ENCODE measurements at regions not wholly inside any gene's neighbourhood (a gene's known extent, or its start where the extent isn't known, plus 50 kb on each side); places are given as distances from the start of the nearest gene placed in this dataset.

DNA sequence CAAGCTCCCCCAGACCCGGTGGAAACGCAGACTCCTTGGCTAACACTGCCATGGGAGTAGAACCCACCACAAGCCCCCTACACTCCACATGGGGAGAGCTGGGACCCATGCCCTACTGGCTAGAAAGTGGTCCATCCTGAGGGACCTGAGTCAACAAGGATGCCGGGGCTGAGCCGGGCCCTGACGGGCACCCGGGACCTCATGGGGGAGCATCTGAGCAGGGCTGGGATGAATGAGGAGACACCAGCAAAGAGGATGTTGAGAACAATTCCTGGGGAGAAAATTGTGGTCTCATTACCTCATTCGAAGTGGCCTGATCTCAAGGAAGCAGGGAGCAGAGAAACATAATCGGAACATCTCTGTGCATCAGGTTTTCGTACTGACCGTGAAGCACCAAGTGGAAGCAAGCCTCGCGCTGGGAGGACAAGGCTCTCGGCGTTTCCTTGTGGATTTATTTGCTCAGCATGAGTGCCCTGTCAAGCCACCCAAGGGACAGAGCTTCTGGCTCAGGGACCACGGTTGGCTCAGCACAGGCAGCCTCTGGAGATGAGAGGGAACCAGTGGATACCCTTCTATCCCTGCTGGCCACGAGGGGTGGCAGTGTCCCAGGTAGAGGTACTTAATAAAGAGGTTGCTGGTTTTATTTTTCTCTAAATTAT lies 132.2 kb upstream of the FAM20C start:
- TF ChIP-seq, protein P1, sequence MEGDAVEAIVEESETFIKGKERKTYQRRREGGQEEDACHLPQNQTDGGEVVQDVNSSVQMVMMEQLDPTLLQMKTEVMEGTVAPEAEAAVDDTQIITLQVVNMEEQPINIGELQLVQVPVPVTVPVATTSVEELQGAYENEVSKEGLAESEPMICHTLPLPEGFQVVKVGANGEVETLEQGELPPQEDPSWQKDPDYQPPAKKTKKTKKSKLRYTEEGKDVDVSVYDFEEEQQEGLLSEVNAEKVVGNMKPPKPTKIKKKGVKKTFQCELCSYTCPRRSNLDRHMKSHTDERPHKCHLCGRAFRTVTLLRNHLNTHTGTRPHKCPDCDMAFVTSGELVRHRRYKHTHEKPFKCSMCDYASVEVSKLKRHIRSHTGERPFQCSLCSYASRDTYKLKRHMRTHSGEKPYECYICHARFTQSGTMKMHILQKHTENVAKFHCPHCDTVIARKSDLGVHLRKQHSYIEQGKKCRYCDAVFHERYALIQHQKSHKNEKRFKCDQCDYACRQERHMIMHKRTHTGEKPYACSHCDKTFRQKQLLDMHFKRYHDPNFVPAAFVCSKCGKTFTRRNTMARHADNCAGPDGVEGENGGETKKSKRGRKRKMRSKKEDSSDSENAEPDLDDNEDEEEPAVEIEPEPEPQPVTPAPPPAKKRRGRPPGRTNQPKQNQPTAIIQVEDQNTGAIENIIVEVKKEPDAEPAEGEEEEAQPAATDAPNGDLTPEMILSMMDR (IDR thresholded peaks at IDR 0.05; ENCODE audit: control extremely low read depth in 1 of 3, insufficient read depth in 1 of 3, low read depth in 1 of 3, low read length in 3 of 3), result no peak
- no peak for TF ChIP-seq EZH2 (IDR thresholded peaks at IDR 0.05; ENCODE audit: low read depth, low read length, severe bottlenecking)
- TF ChIP-seq SP4 (IDR thresholded peaks at IDR 0.05; ENCODE audit: low read length), result no peak
- no peak for TF ChIP-seq JUN (IDR thresholded peaks at IDR 0.05; ENCODE audit: low read depth, low read length)
- TF ChIP-seq POLR2A (IDR thresholded peaks at IDR 0.05; ENCODE audit: control extremely low read depth in 1 of 2, low read depth in 2 of 2, low read length in 2 of 2), result no peak
- no peak for TF ChIP-seq BRCA1 (IDR thresholded peaks at IDR 0.05; ENCODE audit: low read depth, low read length)
- TF ChIP-seq GTF2F1 (IDR thresholded peaks at IDR 0.05; ENCODE audit: borderline replicate concordance, low read depth, low read length), result no peak
- TF ChIP-seq, protein P2, sequence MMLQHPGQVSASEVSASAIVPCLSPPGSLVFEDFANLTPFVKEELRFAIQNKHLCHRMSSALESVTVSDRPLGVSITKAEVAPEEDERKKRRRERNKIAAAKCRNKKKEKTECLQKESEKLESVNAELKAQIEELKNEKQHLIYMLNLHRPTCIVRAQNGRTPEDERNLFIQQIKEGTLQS (IDR thresholded peaks at IDR 0.05; ENCODE audit: insufficient read depth, low read depth, low read length), result no peak
- no peak for TF ChIP-seq POLR2AphosphoS5 (IDR thresholded peaks at IDR 0.05; ENCODE audit: low read depth, low read length)
- TF ChIP-seq CHD2 (IDR thresholded peaks at IDR 0.05; ENCODE audit: low read length), result no peak

Measured in H1 (cell line).